ENCODE measurements at regions not wholly inside any gene's neighbourhood (a gene's known extent, or its start where the extent isn't known, plus 50 kb on each side); places are given as distances from the start of the nearest gene placed in this dataset.
A peak's percentile ranks its signal among the peaks of the same experiment; 100 is the strongest.

- no peak for DNase-seq (ENCODE audit: low read depth, low spot score)
- ChIA-PET CTCF (interaction anchor here (0.9 to 17.2 kb wide), 7 partner anchors 9 to 360 kb away, joined by 3 to 918 read pairs (median 4); partner anchors contain the start of gene CXCR6), POLR2A (no interaction called here)
- H3K4me3 ChIP-seq (ENCODE audit: low read depth, low read length), result no peak overlapping the region
- TF ChIP-seq CTCF (IDR thresholded peaks at IDR 0.05; ENCODE audit: insufficient read depth, low read length, missing control alignments), result no peak
These were observed 56.7 kb upstream of the XCR1 start for GRCh38 chr3:46083956-46084355.

GRCh38 chr3:46082849-46083248 lies 55.6 kb upstream of the XCR1 start:
- H3K4me3 ChIP-seq (ENCODE audit: low read depth, low read length), result no peak overlapping the region
- CTCF ChIA-PET, result interaction anchor here (0.6 to 17.2 kb wide), 4 partner anchors 125 to 321 kb away, joined by 3 to 918 read pairs (median 54); partner anchors contain the start of genes CCR1 and CXCR6
- TF ChIP-seq CTCF (IDR thresholded peaks at IDR 0.05; ENCODE audit: insufficient read depth, low read length, missing control alignments), result no peak
- POLR2A ChIA-PET, result no interaction called here
- DNase-seq (ENCODE audit: low read depth, low spot score), result no peak

GRCh38 chr3:46082021-46082420 lies 54.7 kb upstream of the XCR1 start:
- POLR2A ChIA-PET, result no interaction called here
- CTCF ChIA-PET, result interaction anchor here (1.3 to 17.2 kb wide), 7 partner anchors 16 to 320 kb away, joined by 3 to 918 read pairs (median 62); partner anchors contain the start of gene CXCR6
- DNase-seq (ENCODE audit: low read depth, low spot score), result no peak
- no peak for TF ChIP-seq CTCF (IDR thresholded peaks at IDR 0.05; ENCODE audit: insufficient read depth, low read length, missing control alignments)
- H3K4me3 ChIP-seq (ENCODE audit: low read depth, low read length), result no peak overlapping the region

- no peak for TF ChIP-seq CTCF (IDR thresholded peaks at IDR 0.05; ENCODE audit: insufficient read depth, low read length, missing control alignments)
- no peak for DNase-seq (ENCODE audit: low read depth, low spot score)
- no peak overlapping the region for H3K4me3 ChIP-seq (ENCODE audit: low read depth, low read length)
- ChIA-PET POLR2A (no interaction called here), CTCF (interaction anchor here (0.8 to 17.2 kb wide), 13 partner anchors 7 to 319 kb away, joined by 3 to 918 read pairs (median 15); partner anchors contain the start of gene CXCR6)
These were observed 53.7 kb upstream of the XCR1 start for GRCh38 chr3:46080969-46081345.

- no peak for TF ChIP-seq CTCF (IDR thresholded peaks at IDR 0.05; ENCODE audit: insufficient read depth, low read length, missing control alignments)
- CTCF ChIA-PET, result interaction anchor here (0.8 to 17.2 kb wide), 20 partner anchors 8 to 1166 kb away, joined by 3 to 918 read pairs (median 3); partner anchors contain the start of gene CXCR6
- DNase-seq (ENCODE audit: low read depth, low spot score), result no peak
- POLR2A ChIA-PET, result no interaction called here
- no peak overlapping the region for H3K4me3 ChIP-seq (ENCODE audit: low read depth, low read length)
These were observed 53.1 kb upstream of the XCR1 start for GRCh38 chr3:46080124-46080968.

- no peak overlapping the region for H3K4me3 ChIP-seq (ENCODE audit: low read depth, low read length)
- ChIA-PET POLR2A (no interaction called here), CTCF (interaction anchor here (0.6 to 17.2 kb wide), 64 partner anchors 9 to 1164 kb away, joined by 3 to 918 read pairs (median 4); partner anchors contain the start of genes CCR2, CXCR6, FYCO1 and LZTFL1)
- peak; percentile 91 for TF ChIP-seq CTCF (IDR thresholded peaks at IDR 0.05; ENCODE audit: insufficient read depth, low read length, missing control alignments)
- DNase-seq (ENCODE audit: low read depth, low spot score), result peak; percentile 80
These were observed 51.6 kb upstream of the XCR1 start for GRCh38 chr3:46078712-46079400.
